Chondrocyte (in vitro differentiated cells): ENCODE measurements at regions not wholly inside any gene's neighbourhood (a gene's known extent, or its start where the extent isn't known, plus 50 kb on each side); places are given as distances from the start of the nearest gene placed in this dataset.

Experiments used
- DNase-seq: peaks from one replicate; pipeline ENCODE4 v3.0.0; 2021; ENCODE audit warnings: mixed read lengths, low spot score
- H3K27ac Mint-ChIP-seq: one replicate; pipeline ENCODE4 v1.8.0; 2021; ENCODE audit warnings: mild to moderate bottlenecking, moderate library complexity, mixed read lengths; ENCODE audit not compliant: unreplicated experiment
- H3K27me3 Mint-ChIP-seq: 2 replicates; pipeline ENCODE4 v1.8.0; 2021; ENCODE audit warnings: low read depth, mixed read lengths
- H3K36me3 Mint-ChIP-seq: 2 replicates; pipeline ENCODE4 v1.8.0; 2021; ENCODE audit warnings: low read depth, mixed read lengths
- H3K4me1 Mint-ChIP-seq: 2 replicates; pipeline ENCODE4 v1.8.0; 2021; ENCODE audit warnings: low read depth, mild to moderate bottlenecking, mixed read lengths
- H3K4me3 Mint-ChIP-seq: one replicate; pipeline ENCODE4 v1.8.0; 2021; ENCODE audit warnings: mild to moderate bottlenecking, moderate library complexity, mixed read lengths; ENCODE audit not compliant: unreplicated experiment
- H3K9me3 Mint-ChIP-seq: 2 replicates; pipeline ENCODE4 v1.8.0; 2021; ENCODE audit warnings: low read depth, mixed read lengths
- TF ChIP-seq, protein P1 (sequence below): fragments of 200-600 bp; sonication (generic); IDR thresholded peaks from 2 replicates; pipeline ENCODE4 v1.5.0; 2021; ENCODE audit warnings: antibody characterized with exemption, mild to moderate bottlenecking, moderate library complexity

DNA sequence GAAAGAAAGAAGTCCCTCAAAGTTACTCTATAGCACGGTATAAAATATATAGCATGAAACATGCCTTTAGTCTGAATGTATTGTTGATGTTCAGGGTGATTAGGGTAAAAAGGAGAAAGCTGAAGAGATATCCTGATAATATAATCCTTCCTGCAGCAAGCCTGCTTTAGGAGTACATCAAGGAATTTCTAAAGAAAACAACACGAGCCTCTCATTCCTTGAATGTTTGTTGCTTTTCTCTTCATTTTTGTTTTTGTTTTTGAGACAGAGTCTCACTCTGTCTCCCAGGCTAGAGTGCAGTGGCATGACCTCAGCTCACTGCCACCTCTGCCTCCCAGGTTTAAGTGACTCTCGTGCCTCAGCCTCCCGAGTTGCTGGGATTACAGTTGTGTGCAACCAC, 79.1 kb downstream of the CD164 start:
- TF ChIP-seq, protein P1, sequence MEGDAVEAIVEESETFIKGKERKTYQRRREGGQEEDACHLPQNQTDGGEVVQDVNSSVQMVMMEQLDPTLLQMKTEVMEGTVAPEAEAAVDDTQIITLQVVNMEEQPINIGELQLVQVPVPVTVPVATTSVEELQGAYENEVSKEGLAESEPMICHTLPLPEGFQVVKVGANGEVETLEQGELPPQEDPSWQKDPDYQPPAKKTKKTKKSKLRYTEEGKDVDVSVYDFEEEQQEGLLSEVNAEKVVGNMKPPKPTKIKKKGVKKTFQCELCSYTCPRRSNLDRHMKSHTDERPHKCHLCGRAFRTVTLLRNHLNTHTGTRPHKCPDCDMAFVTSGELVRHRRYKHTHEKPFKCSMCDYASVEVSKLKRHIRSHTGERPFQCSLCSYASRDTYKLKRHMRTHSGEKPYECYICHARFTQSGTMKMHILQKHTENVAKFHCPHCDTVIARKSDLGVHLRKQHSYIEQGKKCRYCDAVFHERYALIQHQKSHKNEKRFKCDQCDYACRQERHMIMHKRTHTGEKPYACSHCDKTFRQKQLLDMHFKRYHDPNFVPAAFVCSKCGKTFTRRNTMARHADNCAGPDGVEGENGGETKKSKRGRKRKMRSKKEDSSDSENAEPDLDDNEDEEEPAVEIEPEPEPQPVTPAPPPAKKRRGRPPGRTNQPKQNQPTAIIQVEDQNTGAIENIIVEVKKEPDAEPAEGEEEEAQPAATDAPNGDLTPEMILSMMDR, result no peak
- Mint-ChIP-seq H3K4me3 (no peak overlapping the region), H3K27me3 (no peaks in the 10 kb centered on the region), H3K36me3 (no peaks in the 10 kb centered on the region), H3K9me3 (no peaks in the 10 kb centered on the region), H3K4me1 (no peaks in the 10 kb centered on the region), H3K27ac (peak overlapping the region; percentile 45)
- DNase-seq, result no peak

DNA sequence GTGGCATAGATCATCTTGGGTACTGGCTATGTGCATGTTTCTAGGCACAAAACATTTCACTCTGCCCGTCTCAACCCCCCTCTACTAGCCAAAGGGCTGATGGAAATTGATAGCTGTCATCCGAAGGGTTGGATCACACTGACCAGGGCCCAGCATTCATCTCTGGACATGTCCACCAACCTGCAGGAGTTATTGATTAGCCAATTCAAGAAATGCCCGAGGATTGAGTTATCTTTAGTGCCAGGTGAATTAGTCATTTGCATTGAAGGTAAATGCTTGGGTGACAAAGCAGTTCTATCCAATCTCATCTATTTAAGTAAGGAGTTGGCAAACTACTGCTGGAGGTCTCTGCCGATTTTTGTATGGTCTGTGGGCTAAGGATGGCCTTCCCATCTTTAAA, 80.1 kb downstream of the CD164 start:
- H3K9me3 Mint-ChIP-seq, result no peaks in the 10 kb centered on the region
- no peaks in the 10 kb centered on the region for H3K4me1 Mint-ChIP-seq
- no peaks in the 10 kb centered on the region for H3K27me3 Mint-ChIP-seq

DNA sequence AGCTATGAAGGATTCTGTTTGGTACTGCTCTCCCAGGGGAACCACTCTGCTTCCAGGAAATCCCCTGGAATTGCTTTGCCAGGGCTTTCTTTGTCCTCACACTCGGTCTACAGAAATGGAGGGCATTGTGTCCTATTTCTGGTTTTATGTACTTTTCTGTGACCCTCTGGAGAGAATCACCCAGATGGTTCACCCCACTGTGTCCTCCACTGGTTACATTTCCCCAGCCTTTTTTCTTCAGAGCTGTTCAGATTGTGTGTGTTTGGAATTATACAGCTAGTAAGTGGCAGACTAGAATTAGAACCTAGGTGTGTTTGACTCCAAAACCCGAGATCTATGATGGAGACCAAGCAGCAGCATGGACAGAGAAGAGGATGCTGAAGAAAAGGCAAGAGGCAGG, 80.8 kb downstream of the CD164 start:
- Mint-ChIP-seq H3K36me3 (no peaks in the 10 kb centered on the region), H3K4me3 (no peak overlapping the region), H3K9me3 (no peaks in the 10 kb centered on the region), H3K27ac (no peak overlapping the region), H3K27me3 (peaks cover 1% of the 10 kb centered on the region), H3K4me1 (no peaks in the 10 kb centered on the region)
- no peak for DNase-seq
- TF ChIP-seq, protein P1, result no peak

More for the DNA sequence above, 80.1 kb downstream of the CD164 start:
- TF ChIP-seq, protein P1, result no peak
- no peak overlapping the region for H3K27ac Mint-ChIP-seq
- no peak overlapping the region for H3K4me3 Mint-ChIP-seq
- H3K36me3 Mint-ChIP-seq, result no peaks in the 10 kb centered on the region
- no peak for DNase-seq

GRCh38 chr6:109300874-109301273, 81.4 kb downstream of the CD164 start:
- no peak overlapping the region for H3K4me3 Mint-ChIP-seq
- H3K9me3 Mint-ChIP-seq, result no peaks in the 10 kb centered on the region
- TF ChIP-seq, protein P1, result no peak
- H3K36me3 Mint-ChIP-seq, result no peaks in the 10 kb centered on the region
- DNase-seq, result no peak
- H3K4me1 Mint-ChIP-seq, result no peaks in the 10 kb centered on the region
- H3K27me3 Mint-ChIP-seq, result peaks cover 2% of the 10 kb centered on the region
- no peak overlapping the region for H3K27ac Mint-ChIP-seq

- H3K27me3 Mint-ChIP-seq, result peaks cover 2% of the 10 kb centered on the region
- no peaks in the 10 kb centered on the region for H3K36me3 Mint-ChIP-seq
- H3K4me3 Mint-ChIP-seq, result no peak overlapping the region
- no peak for DNase-seq
- no peaks in the 10 kb centered on the region for H3K9me3 Mint-ChIP-seq
- TF ChIP-seq, protein P1, result no peak
- H3K4me1 Mint-ChIP-seq, result no peaks in the 10 kb centered on the region
- no peak overlapping the region for H3K27ac Mint-ChIP-seq
Observed at GRCh38 chr6:109299776-109300564, 82.3 kb downstream of the CD164 start.
